Mammary epithelial cell (primary cell): ENCODE measurements at regions not wholly inside any gene's neighbourhood (a gene's known extent, or its start where the extent isn't known, plus 50 kb on each side); places are given as distances from the start of the nearest gene placed in this dataset.

Experiments
- CTCF ChIP-seq, 2 donors: IDR thresholded peaks in 1 of 2; conservative IDR thresholded peaks in 1 of 2; 2 replicates each; pipeline ENCODE4 v1.5.1; 2011 to 2012; ENCODE audit warnings: inconsistent platforms in 2 of 2, low read length in 2 of 2, mild to moderate bottlenecking in 2 of 2, control low read depth in 1 of 2, low read depth in 1 of 2; ENCODE audit not compliant: insufficient read depth in 1 of 2; ENCODE audit errors: extremely low read depth in 1 of 2
- EZH2 ChIP-seq: IDR thresholded peaks from 2 replicates; pipeline ENCODE4 v1.6.1; 2012; ENCODE audit warnings: low read length, inconsistent platforms, borderline replicate concordance

- no peak for TF ChIP-seq CTCF (conservative IDR thresholded peaks at IDR 0.05 in 1 of 2, IDR thresholded peaks at IDR 0.05 in 1 of 2; ENCODE audit: extremely low read depth in 1 of 2, insufficient read depth in 1 of 2, low read depth in 1 of 2, low read length in 2 of 2)
- no peak for TF ChIP-seq EZH2
Observed at GRCh38 chr13:84433024-84433423, 550.8 kb upstream of the SLITRK1 start.
